Muscle of back (tissue), 3 donors: ENCODE measurements at regions not wholly inside any gene's neighbourhood (a gene's known extent, or its start where the extent isn't known, plus 50 kb on each side); places are given as distances from the start of the nearest gene placed in this dataset.

Experiments
- DNase-seq, 3 donors: peaks; one replicate each; pipeline versions ENCODE4 v3.0.0 to v3.0.0-alpha.2; 2013

DNA sequence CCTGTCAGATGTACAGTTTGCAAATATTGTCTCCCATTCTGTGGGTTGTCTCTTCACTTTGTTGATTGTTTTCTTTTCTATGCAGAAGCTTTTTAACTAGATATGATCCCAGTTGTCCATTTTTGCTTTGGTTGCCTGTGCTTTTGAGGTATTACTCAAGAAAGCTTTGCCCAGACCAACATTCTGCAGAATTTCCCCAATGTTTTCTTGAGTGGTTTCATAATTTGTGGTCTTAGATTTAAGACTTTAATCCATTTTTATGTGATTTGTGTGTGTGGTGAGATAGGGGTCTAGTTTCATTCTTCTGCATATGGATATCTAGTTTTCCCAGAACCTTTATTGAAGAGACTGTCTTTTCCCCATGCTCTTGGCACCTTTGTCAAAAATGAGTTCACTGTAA is 116.9 kb downstream of the DUSP10 start:
- DNase-seq = no peak

DNA sequence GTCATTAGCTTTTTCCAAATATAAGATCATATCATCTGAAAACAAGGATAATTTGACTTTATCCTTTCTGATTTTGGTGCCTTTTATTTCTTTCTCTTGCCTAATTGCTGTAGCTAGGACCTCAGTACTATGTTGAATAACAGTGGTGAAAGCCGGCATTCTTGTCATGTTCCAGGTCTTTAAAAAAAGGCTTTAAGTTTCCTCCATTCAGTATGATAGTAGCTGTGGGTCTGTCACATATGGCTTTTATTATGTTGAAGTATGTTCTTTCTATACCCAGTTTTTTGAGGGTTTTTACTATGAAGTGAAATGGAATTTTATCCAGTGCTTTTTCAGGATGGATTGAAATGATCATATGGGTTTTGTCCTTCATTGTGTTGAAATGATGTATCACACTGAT is 115.8 kb downstream of the DUSP10 start:
- DNase-seq = no peak

DNA sequence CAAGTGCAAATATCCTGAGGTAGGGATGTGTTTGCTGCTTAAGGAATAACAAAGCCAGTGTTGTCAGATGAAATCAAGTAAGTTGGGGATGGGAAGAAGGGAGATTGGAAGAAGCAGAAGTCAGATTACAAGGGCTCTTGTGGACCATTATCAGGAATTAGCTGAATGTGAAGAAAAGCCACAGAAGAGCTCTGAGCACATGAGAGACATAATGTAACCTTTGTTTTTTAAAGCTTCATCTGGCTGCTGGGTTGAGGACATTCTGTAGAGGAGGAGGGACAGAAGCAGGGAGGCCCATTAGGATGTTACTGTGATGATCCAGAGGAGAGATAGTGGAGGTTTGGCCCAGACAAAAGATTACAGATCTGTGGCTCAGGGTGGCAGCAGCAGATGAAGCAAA is 111.7 kb downstream of the DUSP10 start:
- DNase-seq = no peak

DNA sequence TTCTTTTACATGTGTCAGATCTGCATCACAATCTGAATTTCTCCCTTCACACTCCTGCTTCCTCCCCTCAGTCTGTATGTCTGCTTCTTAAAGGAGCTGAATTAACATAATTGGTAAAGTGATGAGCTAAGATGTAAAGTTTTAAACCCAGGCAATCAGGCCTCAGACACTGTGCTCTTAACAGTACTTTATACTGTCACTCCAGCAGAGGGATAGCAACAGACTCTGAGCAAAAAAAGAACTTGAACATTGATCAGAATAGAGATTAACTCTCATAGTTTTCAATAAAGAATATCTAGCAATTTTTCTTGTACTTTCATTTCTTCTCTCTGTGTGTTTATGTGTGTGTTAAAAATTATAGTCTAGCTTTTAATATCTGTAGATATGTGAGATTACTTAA is 110.3 kb downstream of the DUSP10 start:
- no peak for DNase-seq

DNA sequence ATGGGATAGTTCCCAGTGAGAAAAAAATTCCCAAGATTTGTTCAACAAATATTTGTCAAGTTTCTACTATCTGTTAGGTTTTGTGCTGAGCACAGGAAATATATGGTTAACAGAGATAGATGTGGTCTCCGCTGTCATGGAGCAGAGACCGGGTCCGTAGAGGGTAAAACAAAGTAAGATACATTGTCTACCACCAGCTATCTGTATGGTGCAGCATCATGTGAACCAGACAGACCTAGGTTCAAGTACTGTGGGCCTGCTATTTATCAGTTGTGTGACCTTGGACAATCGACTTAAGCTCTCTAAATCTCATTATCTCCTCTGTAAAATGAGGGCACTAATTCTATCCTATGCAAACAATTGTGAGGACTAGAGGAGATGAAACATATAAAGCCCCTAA is 109.8 kb downstream of the DUSP10 start:
- DNase-seq = no peak

DNA sequence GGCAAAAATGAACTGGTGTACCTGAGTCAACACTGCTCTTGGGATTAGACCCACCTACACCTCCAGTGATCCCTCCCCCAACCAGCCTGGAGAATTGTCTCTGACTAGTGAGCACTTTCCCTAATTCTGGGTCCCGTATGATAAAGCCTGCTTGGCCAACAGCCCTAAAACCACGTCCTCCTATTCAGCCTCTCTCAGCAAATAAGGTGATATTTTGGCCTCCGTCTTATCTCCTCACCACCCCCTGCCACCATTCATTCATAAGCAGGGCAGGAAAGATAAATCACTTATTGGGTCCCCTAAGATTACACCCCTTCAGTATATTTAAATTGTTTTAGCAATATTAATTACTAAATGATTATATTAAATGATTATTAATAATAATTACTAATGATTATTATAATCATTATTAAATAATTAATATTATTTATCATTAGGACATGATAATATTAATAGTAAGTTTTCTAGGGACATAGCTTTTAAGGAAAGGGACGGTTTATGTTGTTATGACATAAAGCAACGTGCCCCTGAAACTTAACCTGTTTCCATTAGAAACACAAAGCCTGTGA is 108.0 kb downstream of the DUSP10 start:
- DNase-seq = no peak

DNA sequence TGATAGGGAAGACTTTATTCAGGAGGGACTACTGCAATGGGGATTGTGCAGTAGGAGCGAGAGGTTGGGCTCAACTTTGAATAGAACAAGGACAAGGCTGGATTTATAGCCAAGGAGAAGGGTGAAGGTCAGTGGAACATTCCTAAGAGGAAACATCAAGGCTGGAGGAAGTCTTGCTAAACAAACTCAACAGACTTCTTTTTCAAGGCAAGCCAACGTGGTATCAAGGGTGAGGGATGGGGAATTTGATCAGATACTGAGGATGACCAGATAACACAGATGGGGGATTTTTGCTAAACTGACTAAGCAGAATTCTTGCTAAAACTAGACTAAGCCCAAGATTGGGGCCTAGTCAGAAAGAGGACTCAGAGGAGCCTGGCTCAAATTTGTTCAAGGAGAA is 107.3 kb downstream of the DUSP10 start:
- no peak for DNase-seq

DNA sequence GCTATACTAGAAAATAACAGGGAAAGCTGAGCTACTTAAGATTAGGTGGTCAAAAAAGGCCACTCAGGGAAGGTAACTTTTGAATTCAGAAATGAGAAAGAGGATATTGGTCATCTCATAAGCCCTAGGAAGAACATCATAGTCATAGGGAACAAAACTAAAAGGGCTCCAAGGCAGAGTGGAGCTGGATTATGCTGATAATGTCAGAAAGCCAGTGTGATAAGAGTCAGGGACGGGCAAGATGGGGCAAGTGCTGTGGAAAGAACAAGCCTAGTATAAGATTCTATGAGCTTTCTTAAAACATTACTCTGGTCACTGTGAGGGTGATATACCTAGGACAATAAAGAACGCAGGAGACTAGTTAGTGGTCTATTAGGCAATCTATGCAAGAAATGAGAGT is 106.6 kb downstream of the DUSP10 start:
- no peak for DNase-seq

DNA sequence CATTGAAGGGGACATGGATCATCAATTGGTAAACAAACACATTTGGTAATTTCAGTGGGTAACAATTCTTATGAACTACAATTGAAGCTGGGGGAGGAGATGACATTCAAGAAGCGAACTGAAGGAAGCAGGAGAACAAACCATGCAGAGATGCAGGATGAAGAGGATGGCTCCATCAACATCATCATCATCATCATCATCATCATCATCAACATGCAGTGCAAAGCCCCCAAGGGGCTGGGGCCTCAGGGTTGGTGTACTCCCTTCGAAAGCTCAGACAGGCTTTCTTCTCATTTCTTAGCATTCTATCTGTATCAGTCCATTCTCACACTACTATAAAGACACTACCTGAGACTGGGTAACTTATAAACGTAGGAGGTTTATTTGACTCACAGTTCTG is 105.8 kb downstream of the DUSP10 start:
- no peak for DNase-seq

DNA sequence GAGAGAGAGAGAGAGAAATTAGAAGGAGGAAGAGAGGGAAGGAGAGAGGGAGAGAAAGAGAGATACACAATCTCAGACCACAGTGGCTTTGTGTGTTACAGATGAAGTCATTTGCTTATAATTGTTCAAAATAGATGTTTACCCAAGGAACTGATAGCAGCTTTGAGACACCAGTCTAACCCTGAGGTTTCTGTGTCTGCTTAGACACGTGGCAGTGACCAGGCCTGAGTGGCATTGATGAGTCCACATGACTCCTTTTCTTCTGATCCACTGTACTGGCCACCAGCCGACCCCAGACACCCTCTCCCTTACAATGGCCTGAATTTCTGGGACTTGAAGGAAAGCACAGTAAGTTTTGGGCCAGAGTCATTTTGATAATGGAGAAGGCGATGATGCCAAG is 104.9 kb downstream of the DUSP10 start:
- no peak for DNase-seq

DNA sequence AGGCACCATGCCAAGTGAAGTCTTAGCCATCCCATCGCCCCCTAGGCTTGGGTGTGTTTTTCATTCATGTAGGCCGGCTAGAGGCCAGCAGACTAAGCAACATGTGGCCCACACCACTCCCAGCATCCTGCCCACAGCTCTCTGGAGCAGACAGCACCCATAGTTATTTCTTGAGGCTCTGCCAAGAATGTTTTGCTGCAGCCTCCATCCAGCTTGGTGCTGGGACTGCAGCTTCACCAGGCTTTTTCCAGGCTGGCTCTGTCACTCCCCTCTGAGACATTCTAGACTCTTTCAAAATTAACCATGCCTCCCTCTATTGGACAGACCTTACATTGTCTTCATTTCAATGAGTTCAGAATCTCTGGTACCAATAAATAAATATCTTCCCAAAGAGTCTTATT is 104.2 kb downstream of the DUSP10 start:
- DNase-seq = peak; percentile 16 to 32 (median 25)

DNA sequence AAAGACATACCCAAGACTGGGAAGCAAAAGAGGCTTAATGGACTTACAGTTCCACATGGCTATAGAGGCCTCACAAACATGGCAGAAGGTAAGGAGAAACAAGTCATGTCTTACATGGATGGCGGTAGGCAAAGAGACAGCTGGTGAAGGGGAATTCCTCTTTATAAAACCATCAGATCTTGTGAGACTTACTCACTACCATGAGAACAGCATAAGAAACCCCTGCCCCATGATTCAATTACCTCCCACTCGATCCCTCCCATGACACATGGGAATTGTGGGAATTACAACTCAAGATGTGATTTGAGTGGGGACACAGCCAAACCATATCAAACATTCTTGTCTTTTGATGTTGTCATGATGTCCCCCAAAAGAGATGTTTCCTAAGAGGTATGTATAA is 103.3 kb downstream of the DUSP10 start:
- DNase-seq = no peak

DNA sequence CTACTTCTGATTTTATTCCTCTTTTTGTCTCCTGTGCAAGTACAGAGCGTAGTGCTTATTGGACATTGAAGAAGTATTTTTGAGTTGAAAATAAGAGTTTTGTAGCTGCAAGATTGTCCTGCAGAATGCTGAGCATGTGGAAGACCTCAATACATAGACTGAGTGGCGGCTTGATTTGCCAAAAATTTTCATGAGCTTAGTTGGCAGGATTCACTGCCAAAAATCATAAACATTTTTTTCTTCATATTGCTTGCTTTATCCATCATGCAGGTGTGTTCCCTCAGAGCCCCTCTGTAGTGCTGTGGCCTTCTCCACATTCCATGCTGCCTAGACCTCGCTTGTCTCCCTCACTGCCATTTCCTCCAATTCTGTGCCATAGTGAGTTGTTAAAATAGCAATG is 100.1 kb downstream of the DUSP10 start:
- peak in 2 of 3 donors; percentile 7 to 34 for DNase-seq

DNA sequence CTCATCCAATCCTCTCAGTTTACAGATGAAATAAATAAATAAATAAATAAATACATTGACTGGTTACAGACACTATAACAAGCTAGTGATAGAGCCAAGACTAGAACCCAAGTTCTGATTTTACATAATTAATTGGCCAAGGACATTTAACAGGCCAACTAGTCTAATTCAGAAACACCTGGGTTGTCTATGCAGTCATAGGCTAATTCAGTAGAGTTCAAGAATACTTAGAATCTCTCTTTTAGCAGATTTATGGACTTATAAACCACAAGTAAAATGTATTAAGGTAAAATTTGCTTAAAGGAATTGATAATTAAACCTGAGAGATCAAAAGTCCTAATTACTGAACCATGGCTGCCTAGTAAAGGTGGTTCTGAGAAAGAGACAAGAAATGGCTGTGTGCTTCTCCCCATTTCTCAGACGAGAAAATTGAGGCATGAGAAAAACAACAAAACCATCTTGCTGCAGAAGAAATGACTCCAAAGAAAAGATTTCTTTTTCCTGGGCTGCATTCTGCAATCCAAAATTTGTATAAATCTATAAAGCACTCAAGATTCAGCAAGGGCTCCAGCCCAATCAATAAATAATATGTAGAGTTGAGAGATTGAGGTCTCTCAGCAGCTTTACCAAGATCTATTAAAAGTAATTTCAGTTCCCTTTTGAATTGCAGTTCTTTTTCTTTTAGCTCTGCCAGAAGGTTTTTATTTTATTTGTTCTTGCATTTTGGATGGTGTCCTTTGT is 98.3 kb downstream of the DUSP10 start:
- no peak for DNase-seq

DNA sequence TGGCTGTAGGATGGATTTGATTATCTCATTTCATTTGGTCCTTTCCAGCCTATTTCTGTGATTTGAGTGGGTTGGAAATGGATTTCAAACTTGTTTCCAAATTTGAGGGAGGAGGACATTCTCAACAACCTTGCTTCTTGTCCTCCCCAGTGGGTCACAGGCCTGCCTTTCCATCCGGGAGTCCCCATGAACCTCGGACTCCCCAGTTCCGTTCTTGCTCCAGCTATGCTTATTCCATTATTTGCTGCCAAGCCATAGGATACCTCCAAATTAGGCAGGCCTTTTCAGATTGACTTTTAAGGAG is 97.8 kb downstream of the DUSP10 start:
- DNase-seq = peak; percentile 50 to 88 (median 67)

DNA sequence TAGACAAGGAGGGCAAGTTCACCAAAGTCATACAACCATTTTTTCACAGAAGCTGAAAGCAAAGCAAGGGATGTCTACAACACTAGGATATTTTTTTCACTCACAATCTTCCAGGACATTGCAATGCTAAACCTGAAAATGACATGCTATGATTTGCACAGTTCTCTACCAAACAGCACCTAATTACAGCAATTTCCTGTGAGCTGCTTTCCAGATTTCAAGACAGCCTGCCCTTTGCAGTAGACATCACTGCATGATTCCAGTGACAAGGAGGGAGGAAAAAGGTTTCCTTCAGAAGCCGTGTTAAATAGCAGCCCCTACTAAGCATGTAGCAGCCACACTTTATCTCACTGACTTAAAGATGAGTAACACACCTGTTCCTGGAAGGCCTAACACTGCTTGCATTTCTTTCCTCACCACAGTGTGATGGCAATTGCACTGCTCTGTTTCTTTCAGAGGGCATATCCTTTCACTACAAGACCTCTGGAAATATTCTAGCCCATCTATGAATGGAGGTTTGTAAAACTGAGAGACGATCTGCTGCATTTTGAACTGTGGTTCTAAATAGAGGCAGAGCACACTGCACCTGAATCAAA is 97.1 kb downstream of the DUSP10 start:
- DNase-seq = peak in 1 of 3 donors; percentile 31

DNA sequence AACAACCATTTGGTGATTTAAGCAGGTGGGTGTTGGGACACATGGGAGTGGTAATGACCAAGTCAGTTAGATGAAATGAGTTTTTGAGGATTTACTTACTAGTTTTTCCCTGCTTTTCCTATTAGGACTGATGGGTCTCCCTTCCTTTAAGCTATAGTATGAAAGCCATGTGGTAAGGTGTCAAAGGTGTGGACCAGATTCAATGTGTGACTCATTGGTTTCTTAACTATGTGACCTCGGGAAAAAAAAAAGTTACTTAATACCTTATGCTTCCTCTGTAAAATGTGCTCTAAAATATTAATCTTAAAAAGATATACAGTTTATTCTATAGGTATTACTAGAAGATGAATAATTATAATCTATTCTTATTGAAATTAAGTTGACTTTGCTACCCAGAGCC is 93.7 kb downstream of the DUSP10 start:
- DNase-seq = no peak
